B cell (primary cell): ENCODE measurements at regions not wholly inside any gene's neighbourhood (a gene's known extent, or its start where the extent isn't known, plus 50 kb on each side); places are given as distances from the start of the nearest gene placed in this dataset.

Source experiments
- EZH2 ChIP-seq: IDR thresholded peaks from 2 replicates; pipeline ENCODE4 v1.6.1; 2012; ENCODE audit warnings: borderline replicate concordance, low read depth, mild to moderate bottlenecking, moderate library complexity, low read length; ENCODE audit not compliant: insufficient read depth, poor library complexity, severe bottlenecking
- TF ChIP-seq, protein P1 (sequence below): fragments of 200-600 bp; IDR thresholded peaks from one replicate; pipeline ENCODE4 v1.8.0; 2022; ENCODE audit warnings: antibody characterized with exemption, mild to moderate bottlenecking

DNA sequence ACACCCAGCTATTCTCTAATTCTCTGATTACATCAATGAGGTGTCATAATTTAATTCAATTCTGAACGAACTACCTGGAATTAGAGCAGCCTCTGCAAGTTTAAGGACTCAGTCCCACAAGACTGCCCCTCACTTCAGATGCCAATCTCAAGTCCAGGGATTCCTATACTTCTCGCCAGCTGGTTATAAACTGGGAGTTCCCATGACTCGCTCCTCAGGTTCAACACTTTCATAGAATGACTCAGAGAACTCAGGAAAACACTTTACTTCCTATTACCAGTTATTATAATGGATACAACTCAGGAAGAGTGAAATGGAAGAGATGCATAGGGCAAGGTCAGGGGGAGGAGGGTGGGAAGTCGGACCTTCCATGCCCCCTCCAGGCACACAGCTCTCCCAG lies 112.3 kb upstream of the ATP5MC3 start:
- TF ChIP-seq, protein P1, sequence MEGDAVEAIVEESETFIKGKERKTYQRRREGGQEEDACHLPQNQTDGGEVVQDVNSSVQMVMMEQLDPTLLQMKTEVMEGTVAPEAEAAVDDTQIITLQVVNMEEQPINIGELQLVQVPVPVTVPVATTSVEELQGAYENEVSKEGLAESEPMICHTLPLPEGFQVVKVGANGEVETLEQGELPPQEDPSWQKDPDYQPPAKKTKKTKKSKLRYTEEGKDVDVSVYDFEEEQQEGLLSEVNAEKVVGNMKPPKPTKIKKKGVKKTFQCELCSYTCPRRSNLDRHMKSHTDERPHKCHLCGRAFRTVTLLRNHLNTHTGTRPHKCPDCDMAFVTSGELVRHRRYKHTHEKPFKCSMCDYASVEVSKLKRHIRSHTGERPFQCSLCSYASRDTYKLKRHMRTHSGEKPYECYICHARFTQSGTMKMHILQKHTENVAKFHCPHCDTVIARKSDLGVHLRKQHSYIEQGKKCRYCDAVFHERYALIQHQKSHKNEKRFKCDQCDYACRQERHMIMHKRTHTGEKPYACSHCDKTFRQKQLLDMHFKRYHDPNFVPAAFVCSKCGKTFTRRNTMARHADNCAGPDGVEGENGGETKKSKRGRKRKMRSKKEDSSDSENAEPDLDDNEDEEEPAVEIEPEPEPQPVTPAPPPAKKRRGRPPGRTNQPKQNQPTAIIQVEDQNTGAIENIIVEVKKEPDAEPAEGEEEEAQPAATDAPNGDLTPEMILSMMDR: no peak
- TF ChIP-seq EZH2: no peak
